ENCODE measurements at regions not wholly inside any gene's neighbourhood (a gene's known extent, or its start where the extent isn't known, plus 50 kb on each side); places are given as distances from the start of the nearest gene placed in this dataset.

GRCh38 chrX:2588049-2588448 is 87.3 kb upstream of the DHRSX start:
- TF ChIP-seq, protein P1, sequence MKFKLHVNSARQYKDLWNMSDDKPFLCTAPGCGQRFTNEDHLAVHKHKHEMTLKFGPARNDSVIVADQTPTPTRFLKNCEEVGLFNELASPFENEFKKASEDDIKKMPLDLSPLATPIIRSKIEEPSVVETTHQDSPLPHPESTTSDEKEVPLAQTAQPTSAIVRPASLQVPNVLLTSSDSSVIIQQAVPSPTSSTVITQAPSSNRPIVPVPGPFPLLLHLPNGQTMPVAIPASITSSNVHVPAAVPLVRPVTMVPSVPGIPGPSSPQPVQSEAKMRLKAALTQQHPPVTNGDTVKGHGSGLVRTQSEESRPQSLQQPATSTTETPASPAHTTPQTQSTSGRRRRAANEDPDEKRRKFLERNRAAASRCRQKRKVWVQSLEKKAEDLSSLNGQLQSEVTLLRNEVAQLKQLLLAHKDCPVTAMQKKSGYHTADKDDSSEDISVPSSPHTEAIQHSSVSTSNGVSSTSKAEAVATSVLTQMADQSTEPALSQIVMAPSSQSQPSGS (IDR thresholded peaks at IDR 0.05; ENCODE audit: low read length) = no peak
- no peak for TF ChIP-seq ETV6 (conservative IDR thresholded peaks at IDR 0.05 in 1 of 2, IDR thresholded peaks at IDR 0.05 in 1 of 2; ENCODE audit: borderline replicate concordance in 1 of 2, low read depth in 1 of 2)
- no peak for TF ChIP-seq ESRRA (IDR thresholded peaks at IDR 0.05; ENCODE audit: low read length)
- TF ChIP-seq, protein P2, sequence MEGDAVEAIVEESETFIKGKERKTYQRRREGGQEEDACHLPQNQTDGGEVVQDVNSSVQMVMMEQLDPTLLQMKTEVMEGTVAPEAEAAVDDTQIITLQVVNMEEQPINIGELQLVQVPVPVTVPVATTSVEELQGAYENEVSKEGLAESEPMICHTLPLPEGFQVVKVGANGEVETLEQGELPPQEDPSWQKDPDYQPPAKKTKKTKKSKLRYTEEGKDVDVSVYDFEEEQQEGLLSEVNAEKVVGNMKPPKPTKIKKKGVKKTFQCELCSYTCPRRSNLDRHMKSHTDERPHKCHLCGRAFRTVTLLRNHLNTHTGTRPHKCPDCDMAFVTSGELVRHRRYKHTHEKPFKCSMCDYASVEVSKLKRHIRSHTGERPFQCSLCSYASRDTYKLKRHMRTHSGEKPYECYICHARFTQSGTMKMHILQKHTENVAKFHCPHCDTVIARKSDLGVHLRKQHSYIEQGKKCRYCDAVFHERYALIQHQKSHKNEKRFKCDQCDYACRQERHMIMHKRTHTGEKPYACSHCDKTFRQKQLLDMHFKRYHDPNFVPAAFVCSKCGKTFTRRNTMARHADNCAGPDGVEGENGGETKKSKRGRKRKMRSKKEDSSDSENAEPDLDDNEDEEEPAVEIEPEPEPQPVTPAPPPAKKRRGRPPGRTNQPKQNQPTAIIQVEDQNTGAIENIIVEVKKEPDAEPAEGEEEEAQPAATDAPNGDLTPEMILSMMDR (IDR thresholded peaks at IDR 0.05 in 2 of 3, conservative IDR thresholded peaks at IDR 0.05 in 1 of 3; ENCODE audit: control insufficient read depth in 2 of 3, extremely low read depth in 1 of 3, insufficient read depth in 1 of 3, low read depth in 3 of 3, low read length in 3 of 3) = no peak
- no peak for TF ChIP-seq NBN (IDR thresholded peaks at IDR 0.05)
- TF ChIP-seq, protein P3, sequence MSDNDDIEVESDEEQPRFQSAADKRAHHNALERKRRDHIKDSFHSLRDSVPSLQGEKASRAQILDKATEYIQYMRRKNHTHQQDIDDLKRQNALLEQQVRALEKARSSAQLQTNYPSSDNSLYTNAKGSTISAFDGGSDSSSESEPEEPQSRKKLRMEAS (IDR thresholded peaks at IDR 0.05; ENCODE audit: low read depth, low read length) = no peak
- no peak for TF ChIP-seq NR2C2 (IDR thresholded peaks at IDR 0.05; ENCODE audit: borderline replicate concordance, control insufficient read depth, insufficient read length, low read depth)
- no peak for TF ChIP-seq JUNB (IDR thresholded peaks at IDR 0.05)
- no peak for TF ChIP-seq HDAC2 (IDR thresholded peaks at IDR 0.05)
- TF ChIP-seq HDAC6 (IDR thresholded peaks at IDR 0.05; ENCODE audit: unreplicated experiment) = no peak
- no peak for TF ChIP-seq SIN3A (IDR thresholded peaks at IDR 0.05; ENCODE audit: low read depth, low read length)
- no peak for TF ChIP-seq TAF1 (IDR thresholded peaks at IDR 0.05; ENCODE audit: borderline replicate concordance, low read depth, low read length)
- TF ChIP-seq BCL11A (IDR thresholded peaks at IDR 0.05; ENCODE audit: low read depth, low read length) = no peak
- no peak for TF ChIP-seq BCL3 (IDR thresholded peaks at IDR 0.05; ENCODE audit: borderline replicate concordance, insufficient read depth, low read depth, low read length, poor library complexity, severe bottlenecking)

Measured in GM12878 (cell line).